Endothelial cell of umbilical vein (primary cell): ENCODE measurements at regions not wholly inside any gene's neighbourhood (a gene's known extent, or its start where the extent isn't known, plus 50 kb on each side); places are given as distances from the start of the nearest gene placed in this dataset.

ENCODE experiments used
- BruUV-seq: library from RNA; stranded (reverse); fragments of 400-500 nt; replicated peaks from 2 replicates; lab custom pipeline; 2021; lab: Mats Ljungman, UMichigan
- CTCF ChIA-PET: fragments of 300-600, 350-600 bp; sonication (Branson Sonifier 250); formaldehyde crosslinking; loops from one replicate; lab custom pipeline; 2021; ENCODE audit warnings: antibody characterized with exemption, inconsistent platforms; lab: Charles Lee
- POLR2A ChIA-PET: fragments of 300-600, 350-600 bp; sonication (Branson Sonifier 250); formaldehyde crosslinking; loops from one replicate; lab custom pipeline; 2021; ENCODE audit warnings: antibody characterized with exemption, inconsistent platforms; lab: Charles Lee
- DNase-seq: peaks from one replicate; pipeline ENCODE4 v3.0.0-alpha.2; 2011; ENCODE audit warnings: low read depth, low spot score
- FAIRE-seq: peaks from 2 replicates; lab custom pipeline; 2011; peaks lifted over from hg19 to GRCh38; lab: Jason Lieb, UNC
- H2AFZ ChIP-seq: 2 replicates; pipeline ENCODE4 v1.6.0; 2012; ENCODE audit warnings: low read depth, low read length, control low read depth, inconsistent platforms
- H3K27ac ChIP-seq: 2 replicates; pipeline ENCODE4 v1.5.1; 2011; ENCODE audit warnings: low read depth, mild to moderate bottlenecking, control low read depth, low read length, moderate library complexity; ENCODE audit not compliant: insufficient read depth
- H3K27me3 ChIP-seq, 2 experiments: 2 replicates each; pipeline versions ENCODE4 v1.6.0 to v1.6.1; 2011; ENCODE audit warnings: low read length in 2 of 2, mixed read lengths in 1 of 2; ENCODE audit not compliant: control insufficient read depth in 2 of 2, insufficient read depth in 2 of 2
- H3K36me3 ChIP-seq, 2 experiments: 2 replicates in 1 of 2; 3 replicates in 1 of 2; pipeline ENCODE4 v1.5.1; 2011; ENCODE audit warnings: low read length in 2 of 2, mild to moderate bottlenecking in 1 of 2, moderate library complexity in 1 of 2; ENCODE audit not compliant: control insufficient read depth in 2 of 2, insufficient read depth in 2 of 2; ENCODE audit errors: extremely low read depth in 1 of 2
- H3K4me1 ChIP-seq: 3 replicates; pipeline ENCODE4 v1.5.1; 2011; ENCODE audit warnings: mild to moderate bottlenecking, low read length; ENCODE audit not compliant: control insufficient read depth, insufficient read depth; ENCODE audit errors: extremely low read depth
- H3K4me2 ChIP-seq: 2 replicates; pipeline ENCODE4 v1.6.1; 2011; ENCODE audit warnings: low read length, control low read depth, mixed read lengths; ENCODE audit not compliant: insufficient read depth
- H3K4me3 ChIP-seq, 3 experiments: fragments of 200-600 bp in 1 of 3; sonication (generic), shearing (Covaris generic) in 1 of 3; replicated peaks in 1 of 3; 2 replicates each; pipeline ENCODE4 v1.5.1; 2011 to 2016; ENCODE audit warnings: control low read depth in 3 of 3, low read length in 3 of 3, mild to moderate bottlenecking in 2 of 3, inconsistent platforms in 1 of 3, low read depth in 1 of 3, moderate library complexity in 1 of 3; ENCODE audit not compliant: insufficient read depth in 1 of 3
- H3K79me2 ChIP-seq: 2 replicates; pipeline ENCODE4 v1.6.0; 2012; ENCODE audit warnings: low read length, inconsistent platforms; ENCODE audit not compliant: control insufficient read depth, insufficient read depth
- H3K9ac ChIP-seq: replicated peaks from 2 replicates; pipeline ENCODE3; 2011; ENCODE audit warnings: low read length, control low read depth; ENCODE audit not compliant: insufficient read depth; ENCODE audit errors: extremely low read depth
- H3K9me1 ChIP-seq: replicated peaks from 3 replicates; pipeline ENCODE4 v1.6.0; 2011; ENCODE audit warnings: mild to moderate bottlenecking, low read length; ENCODE audit not compliant: control insufficient read depth, insufficient read depth; ENCODE audit errors: extremely low read depth
- H3K9me3 ChIP-seq: replicated peaks from 2 replicates; pipeline ENCODE4 v1.5.1; 2012; ENCODE audit warnings: low read length, inconsistent platforms; ENCODE audit not compliant: control insufficient read depth, insufficient read depth
- H4K20me1 ChIP-seq: replicated peaks from 2 replicates; pipeline ENCODE3; 2011; ENCODE audit warnings: mild to moderate bottlenecking, low read length; ENCODE audit not compliant: control insufficient read depth, insufficient read depth; ENCODE audit errors: extremely low read depth
- EZH2 ChIP-seq: IDR thresholded peaks from 2 replicates; pipeline ENCODE4 v1.6.1; 2012; ENCODE audit warnings: borderline replicate concordance, low read depth, mild to moderate bottlenecking, moderate library complexity, low read length, inconsistent platforms; ENCODE audit not compliant: severe bottlenecking
- FOS ChIP-seq: IDR thresholded peaks from 2 replicates; pipeline ENCODE4 v1.6.1; 2011; ENCODE audit warnings: mild to moderate bottlenecking, low read length, moderate library complexity, borderline replicate concordance; ENCODE audit not compliant: insufficient read depth
- GATA2 ChIP-seq: IDR thresholded peaks from 2 replicates; pipeline ENCODE4 v1.7.0; 2011; ENCODE audit warnings: low read depth, mild to moderate bottlenecking, moderate library complexity, mixed read lengths, low read length; ENCODE audit not compliant: insufficient read length, insufficient read depth
- JUN ChIP-seq: IDR thresholded peaks from 2 replicates; pipeline ENCODE4 v1.6.1; 2011; ENCODE audit warnings: borderline replicate concordance, low read depth; ENCODE audit not compliant: insufficient read length, insufficient read depth
- MYC ChIP-seq: IDR thresholded peaks from one replicate; pipeline ENCODE4 v1.6.1; 2011; ENCODE audit warnings: mild to moderate bottlenecking, low read depth, low read length
- POLR2A ChIP-seq: IDR thresholded peaks from 2 replicates; pipeline ENCODE4 v1.6.1; 2012; ENCODE audit warnings: low read depth, mild to moderate bottlenecking, control low read depth, low read length
- POLR2AphosphoS5 ChIP-seq: IDR thresholded peaks from 2 replicates; pipeline ENCODE4 v1.6.1; 2012; ENCODE audit warnings: low read depth, mild to moderate bottlenecking, control low read depth, low read length, moderate library complexity; ENCODE audit not compliant: insufficient read depth
- dilution Hi-C: fragments of 300-500 bp; cut with MboI; formaldehyde crosslinking; loops from one replicate; pipeline ENCODE4 v1.15.0; 2019; ENCODE audit warnings: low sequenced_read_pairs; ENCODE audit not compliant: extremely low pct_ligation_motif_present
- intact Hi-C: fragments of 100-400 bp; cut with micrococcal nuclease; formaldehyde crosslinking; loops from one replicate; pipeline ENCODE4 v1.10.0; 2022
- TF ChIP-seq, protein P1 (sequence below): IDR thresholded peaks from 2 replicates; pipeline ENCODE4 v1.6.1; 2011; ENCODE audit not compliant: insufficient read depth, insufficient read length
- TF ChIP-seq, protein P2 (sequence below), 2 donors: IDR thresholded peaks; 1 replicate in 1 of 2; 2 replicates in 1 of 2; pipeline ENCODE4 v1.5.1; 2011; ENCODE audit warnings: low read length in 2 of 2, mild to moderate bottlenecking in 2 of 2, moderate library complexity in 2 of 2, control low read depth in 1 of 2, inconsistent platforms in 1 of 2, low read depth in 1 of 2; ENCODE audit not compliant: insufficient read depth in 1 of 2; ENCODE audit errors: extremely low read depth in 1 of 2

DNA sequence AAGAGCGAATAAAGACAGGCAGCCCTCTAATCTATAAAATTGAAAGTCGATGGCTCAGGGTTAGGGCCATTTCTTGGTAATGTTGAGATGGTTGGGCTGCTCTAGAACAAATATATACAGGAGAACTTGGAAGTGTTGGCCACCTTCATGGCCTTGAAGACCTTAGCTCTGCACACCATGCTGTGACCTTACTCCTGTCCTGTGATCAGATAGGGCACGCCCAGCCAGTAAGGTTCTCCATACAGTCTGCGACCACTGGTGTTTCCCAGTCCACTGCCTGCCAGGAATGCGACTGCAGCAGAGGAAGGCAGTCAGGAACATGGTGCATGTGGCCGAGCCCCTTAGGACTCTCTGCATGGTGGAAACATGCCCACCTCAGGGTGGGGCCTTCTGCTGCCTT lies 73.2 kb upstream of the PSMA6 start:
- DNase-seq (no peak), FAIRE-seq (no peak)
- H2AFZ ChIP-seq, result no peak overlapping the region
- TF ChIP-seq POLR2AphosphoS5, result no peak
- TF ChIP-seq, protein P1, sequence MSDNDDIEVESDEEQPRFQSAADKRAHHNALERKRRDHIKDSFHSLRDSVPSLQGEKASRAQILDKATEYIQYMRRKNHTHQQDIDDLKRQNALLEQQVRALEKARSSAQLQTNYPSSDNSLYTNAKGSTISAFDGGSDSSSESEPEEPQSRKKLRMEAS, result no peak
- no peak for TF ChIP-seq POLR2A
- TF ChIP-seq EZH2, result no peak
- TF ChIP-seq, protein P2, sequence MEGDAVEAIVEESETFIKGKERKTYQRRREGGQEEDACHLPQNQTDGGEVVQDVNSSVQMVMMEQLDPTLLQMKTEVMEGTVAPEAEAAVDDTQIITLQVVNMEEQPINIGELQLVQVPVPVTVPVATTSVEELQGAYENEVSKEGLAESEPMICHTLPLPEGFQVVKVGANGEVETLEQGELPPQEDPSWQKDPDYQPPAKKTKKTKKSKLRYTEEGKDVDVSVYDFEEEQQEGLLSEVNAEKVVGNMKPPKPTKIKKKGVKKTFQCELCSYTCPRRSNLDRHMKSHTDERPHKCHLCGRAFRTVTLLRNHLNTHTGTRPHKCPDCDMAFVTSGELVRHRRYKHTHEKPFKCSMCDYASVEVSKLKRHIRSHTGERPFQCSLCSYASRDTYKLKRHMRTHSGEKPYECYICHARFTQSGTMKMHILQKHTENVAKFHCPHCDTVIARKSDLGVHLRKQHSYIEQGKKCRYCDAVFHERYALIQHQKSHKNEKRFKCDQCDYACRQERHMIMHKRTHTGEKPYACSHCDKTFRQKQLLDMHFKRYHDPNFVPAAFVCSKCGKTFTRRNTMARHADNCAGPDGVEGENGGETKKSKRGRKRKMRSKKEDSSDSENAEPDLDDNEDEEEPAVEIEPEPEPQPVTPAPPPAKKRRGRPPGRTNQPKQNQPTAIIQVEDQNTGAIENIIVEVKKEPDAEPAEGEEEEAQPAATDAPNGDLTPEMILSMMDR (IDR thresholded peaks at IDR 0.05; ENCODE audit: extremely low read depth in 1 of 2, insufficient read depth in 1 of 2, low read depth in 1 of 2, low read length in 2 of 2), result no peak
- TF ChIP-seq FOS, result no peak
- TF ChIP-seq MYC, result no peak
- no peak for TF ChIP-seq JUN
- TF ChIP-seq GATA2, result no peak
- POLR2A ChIA-PET, result interaction anchor here (0.6 kb wide), 1 partner anchor 203 kb away, joined by 3 read pairs; no protein-coding TSS in a partner anchor
- no peak overlapping the region for H3K27ac ChIP-seq
- no peaks in the 10 kb centered on the region for H4K20me1 ChIP-seq
- no TSS peak for BruUV-seq
- H3K9me3 ChIP-seq, result no peaks in the 10 kb centered on the region
- no peaks in the 10 kb centered on the region for H3K9me1 ChIP-seq
- intact Hi-C loops (loop anchor here (10.0 kb wide), 1 partner anchor 466 kb away; no protein-coding TSS in a partner anchor), dilution Hi-C loops (no loop called here)
- no peak overlapping the region for H3K9ac ChIP-seq
- peaks cover 14% of the 10 kb centered on the region for H3K4me1 ChIP-seq
- H3K4me2 ChIP-seq, result no peak overlapping the region
- CTCF ChIA-PET, result interaction anchor here (1.5 kb wide), 2 partner anchors 10 to 194 kb away, joined by 3 to 6 read pairs; no protein-coding TSS in a partner anchor
- H3K79me2 ChIP-seq, result no peaks in the 10 kb centered on the region
- no peaks in the 10 kb centered on the region for H3K27me3 ChIP-seq
- no peaks in the 10 kb centered on the region for H3K36me3 ChIP-seq
- H3K4me3 ChIP-seq, result no peak overlapping the region
